ENCODE measurements at regions not wholly inside any gene's neighbourhood (a gene's known extent, or its start where the extent isn't known, plus 50 kb on each side); places are given as distances from the start of the nearest gene placed in this dataset.
"Not testable (repeated sequence)": the region's sequence is repeated elsewhere in the genome, so short reads cannot be mapped to it uniquely, and the experiment has no call there.

- H3K4me3 ChIP-seq; intact Hi-C loops (cut with DNase I); DNase-seq (ENCODE audit: low spot score in 2 of 2); H3K27ac ChIP-seq; H3K9me3 ChIP-seq; H3K4me1 ChIP-seq; H3K27me3 ChIP-seq; H3K36me3 ChIP-seq: not testable (repeated sequence)
Measured at GRCh38 chr16:21372162-21372835, 94.2 kb upstream of the CRYM start.

GRCh38 chr16:21370791-21371190 lies 92.7 kb upstream of the CRYM start:
- H3K27me3 ChIP-seq; H3K27ac ChIP-seq; H3K4me3 ChIP-seq; H3K36me3 ChIP-seq; intact Hi-C loops (cut with DNase I); H3K9me3 ChIP-seq; H3K4me1 ChIP-seq; DNase-seq (ENCODE audit: low spot score in 2 of 2): not testable (repeated sequence)

- H3K9me3 ChIP-seq; DNase-seq (ENCODE audit: low spot score in 2 of 2); H3K4me1 ChIP-seq; intact Hi-C loops (cut with DNase I); H3K27ac ChIP-seq; H3K27me3 ChIP-seq; H3K36me3 ChIP-seq; H3K4me3 ChIP-seq: not testable (repeated sequence)
Measured at GRCh38 chr16:21368973-21369942, 91.2 kb upstream of the CRYM start.

- intact Hi-C loops (cut with DNase I); DNase-seq (ENCODE audit: low spot score in 2 of 2); H3K4me1 ChIP-seq; H3K27ac ChIP-seq; H3K36me3 ChIP-seq; H3K4me3 ChIP-seq; H3K9me3 ChIP-seq; H3K27me3 ChIP-seq: not testable (repeated sequence)
Measured at GRCh38 chr16:21367733-21368421, 89.8 kb upstream of the CRYM start.

- intact Hi-C loops (cut with DNase I); H3K4me3 ChIP-seq; H3K27ac ChIP-seq; H3K9me3 ChIP-seq; H3K36me3 ChIP-seq; H3K4me1 ChIP-seq; DNase-seq (ENCODE audit: low spot score in 2 of 2); H3K27me3 ChIP-seq: not testable (repeated sequence)
Measured at GRCh38 chr16:21366998-21367397, 88.9 kb upstream of the CRYM start.

GRCh38 chr16:21365541-21365940 lies 87.5 kb upstream of the CRYM start:
- intact Hi-C loops (cut with DNase I); H3K27me3 ChIP-seq; H3K9me3 ChIP-seq; H3K27ac ChIP-seq; H3K4me3 ChIP-seq; DNase-seq (ENCODE audit: low spot score in 2 of 2); H3K4me1 ChIP-seq; H3K36me3 ChIP-seq: not testable (repeated sequence)

GRCh38 chr16:21363550-21364223 lies 85.6 kb upstream of the CRYM start:
- H3K4me1 ChIP-seq; H3K27me3 ChIP-seq; H3K36me3 ChIP-seq; H3K27ac ChIP-seq; H3K4me3 ChIP-seq; DNase-seq (ENCODE audit: low spot score in 2 of 2); intact Hi-C loops (cut with DNase I); H3K9me3 ChIP-seq: not testable (repeated sequence)

GRCh38 chr16:21361612-21362227 lies 83.6 kb upstream of the CRYM start:
- H3K4me3 ChIP-seq; intact Hi-C loops (cut with DNase I); H3K4me1 ChIP-seq; H3K36me3 ChIP-seq; H3K9me3 ChIP-seq; H3K27me3 ChIP-seq; DNase-seq (ENCODE audit: low spot score in 2 of 2); H3K27ac ChIP-seq: not testable (repeated sequence)

GRCh38 chr16:21361045-21361444 lies 83.0 kb upstream of the CRYM start:
- H3K36me3 ChIP-seq; H3K4me3 ChIP-seq; H3K27ac ChIP-seq; H3K27me3 ChIP-seq; DNase-seq (ENCODE audit: low spot score in 2 of 2); H3K9me3 ChIP-seq; intact Hi-C loops (cut with DNase I); H3K4me1 ChIP-seq: not testable (repeated sequence)

- H3K4me1 ChIP-seq; H3K9me3 ChIP-seq; H3K4me3 ChIP-seq; H3K27ac ChIP-seq; intact Hi-C loops (cut with DNase I); H3K27me3 ChIP-seq; H3K36me3 ChIP-seq; DNase-seq (ENCODE audit: low spot score in 2 of 2): not testable (repeated sequence)
Measured at GRCh38 chr16:21359513-21359912, 81.4 kb upstream of the CRYM start.

- H3K36me3 ChIP-seq; intact Hi-C loops (cut with DNase I); DNase-seq (ENCODE audit: low spot score in 2 of 2); H3K27me3 ChIP-seq; H3K9me3 ChIP-seq; H3K4me1 ChIP-seq; H3K27ac ChIP-seq; H3K4me3 ChIP-seq: not testable (repeated sequence)
Measured at GRCh38 chr16:21358261-21358795, 80.2 kb upstream of the CRYM start.

GRCh38 chr16:21356308-21356707 lies 78.2 kb upstream of the CRYM start:
- H3K27me3 ChIP-seq; H3K4me3 ChIP-seq; H3K27ac ChIP-seq; intact Hi-C loops (cut with DNase I); H3K4me1 ChIP-seq; H3K9me3 ChIP-seq; H3K36me3 ChIP-seq; DNase-seq (ENCODE audit: low spot score in 2 of 2): not testable (repeated sequence)

- H3K9me3 ChIP-seq; intact Hi-C loops (cut with DNase I): not testable (repeated sequence)
Measured at GRCh38 chr16:21351433-21351832, 73.3 kb upstream of the CRYM start.

More at GRCh38 chr16:21351433-21351832, 73.3 kb upstream of the CRYM start:
- not testable (repeated sequence) for H3K4me3 ChIP-seq; H3K4me1 ChIP-seq; H3K36me3 ChIP-seq; DNase-seq (ENCODE audit: low spot score in 2 of 2); H3K27me3 ChIP-seq; H3K27ac ChIP-seq
